Ascending aorta (tissue), 2 donors: ENCODE measurements at regions not wholly inside any gene's neighbourhood (a gene's known extent, or its start where the extent isn't known, plus 50 kb on each side); places are given as distances from the start of the nearest gene placed in this dataset.
"Not testable (repeated sequence)": the region's sequence is repeated elsewhere in the genome, so short reads cannot be mapped to it uniquely, and the experiment has no call there.

Experiments
- DNase-seq, 2 donors: peaks; one replicate each; pipeline ENCODE4 v3.0.0-alpha.2; 2019; ENCODE audit warnings: low spot score in 2 of 2
- H3K27ac ChIP-seq, 2 donors: fragments of 200-600 bp; sonication (generic); one replicate each; pipeline ENCODE4 v1.5.1; 2016 to 2017; ENCODE audit warnings: mild to moderate bottlenecking in 1 of 2
- H3K27me3 ChIP-seq: fragments of 200-600 bp; sonication (generic); one replicate; pipeline ENCODE4 v1.5.1; 2017
- H3K36me3 ChIP-seq, 2 donors: fragments of 200-600 bp; sonication (generic); one replicate each; pipeline ENCODE4 v1.5.1; 2016
- H3K4me1 ChIP-seq, 2 donors: fragments of 200-600 bp; sonication (generic); one replicate each; pipeline ENCODE4 v1.5.1; 2016 to 2017; ENCODE audit warnings: mild to moderate bottlenecking in 1 of 2
- H3K4me3 ChIP-seq, 2 donors: fragments of 200-600 bp; sonication (generic); one replicate each; pipeline ENCODE4 v1.5.1; 2016 to 2017; ENCODE audit warnings: mild to moderate bottlenecking in 1 of 2
- H3K9me3 ChIP-seq, 2 donors: fragments of 200-600 bp; sonication (generic); one replicate each; pipeline ENCODE4 v1.5.1; 2016
- CTCF ChIP-seq, 3 experiments: fragments of 200-600 bp in 2 of 3; fragments of 450-650 bp in 1 of 3; sonication (generic) in 2 of 3; IDR thresholded peaks; one replicate each; pipeline ENCODE4 v1.5.1; 2016 to 2019; ENCODE audit warnings: antibody characterized with exemption in 3 of 3, mild to moderate bottlenecking in 1 of 3, moderate library complexity in 1 of 3
- intact Hi-C: fragments of 100-400 bp; cut with DNase I; formaldehyde crosslinking; loops from one replicate; pipeline ENCODE4 v1.15.1; 2023

- DNase-seq = no peak
- H3K27ac ChIP-seq = no peak overlapping the region
- TF ChIP-seq CTCF (IDR thresholded peaks at IDR 0.05) = no peak
- no peaks in the 10 kb centered on the region for H3K4me1 ChIP-seq
- no peak overlapping the region for H3K4me3 ChIP-seq
- no peaks in the 10 kb centered on the region for H3K9me3 ChIP-seq
- H3K36me3 ChIP-seq = no peaks in the 10 kb centered on the region
- intact Hi-C loops = no loop called here
- no peaks in the 10 kb centered on the region for H3K27me3 ChIP-seq
Observed at GRCh38 chr11:103602840-103603239, 433.6 kb upstream of the DDI1 start.

GRCh38 chr11:103604310-103604709, 432.1 kb upstream of the DDI1 start:
- no peak overlapping the region for H3K27ac ChIP-seq
- H3K4me1 ChIP-seq = no peaks in the 10 kb centered on the region
- DNase-seq = no peak
- no peaks in the 10 kb centered on the region for H3K36me3 ChIP-seq
- H3K27me3 ChIP-seq = no peaks in the 10 kb centered on the region
- H3K9me3 ChIP-seq = no peaks in the 10 kb centered on the region
- no peak overlapping the region for H3K4me3 ChIP-seq
- TF ChIP-seq CTCF (IDR thresholded peaks at IDR 0.05) = no peak
- intact Hi-C loops = no loop called here

- H3K4me1 ChIP-seq = no peaks in the 10 kb centered on the region
- no peak for DNase-seq
- no peaks in the 10 kb centered on the region for H3K36me3 ChIP-seq
- H3K4me3 ChIP-seq = no peak overlapping the region
- no peak overlapping the region for H3K27ac ChIP-seq
- H3K9me3 ChIP-seq = no peaks in the 10 kb centered on the region
- no peaks in the 10 kb centered on the region for H3K27me3 ChIP-seq
- TF ChIP-seq CTCF (IDR thresholded peaks at IDR 0.05) = no peak
- intact Hi-C loops = no loop called here
Observed at GRCh38 chr11:103608566-103608965, 427.9 kb upstream of the DDI1 start.

- no peaks in the 10 kb centered on the region for H3K36me3 ChIP-seq
- DNase-seq = no peak
- peak in 2 of 3 experiments; percentile 19 to 28 for TF ChIP-seq CTCF (IDR thresholded peaks at IDR 0.05)
- H3K4me3 ChIP-seq = no peak overlapping the region
- no peaks in the 10 kb centered on the region for H3K4me1 ChIP-seq
- no peak overlapping the region for H3K27ac ChIP-seq
- intact Hi-C loops = no loop called here
- no peaks in the 10 kb centered on the region for H3K27me3 ChIP-seq
- no peaks in the 10 kb centered on the region for H3K9me3 ChIP-seq
Observed at GRCh38 chr11:103609117-103610066, 427.0 kb upstream of the DDI1 start.

DNA sequence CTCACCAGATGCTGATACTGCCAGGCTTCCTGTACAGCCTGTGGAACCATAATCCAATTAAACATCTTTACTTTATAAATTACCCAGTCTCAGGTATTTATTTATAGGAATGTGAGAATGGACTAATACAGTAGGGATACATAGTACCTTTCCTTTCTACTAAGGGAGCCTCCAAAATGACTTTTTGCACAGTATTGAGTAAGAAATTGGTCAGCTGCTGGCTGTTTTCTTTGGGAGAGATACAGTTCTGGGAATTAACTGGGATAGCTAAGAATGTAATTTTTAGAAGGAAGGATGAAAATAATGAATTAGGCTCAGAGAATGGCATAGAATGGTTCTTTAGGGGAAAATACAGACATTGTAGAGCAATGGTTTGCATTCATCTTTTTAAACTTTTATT, 426.0 kb upstream of the DDI1 start:
- no peaks in the 10 kb centered on the region for H3K36me3 ChIP-seq
- intact Hi-C loops = no loop called here
- DNase-seq = no peak
- no peak for TF ChIP-seq CTCF (IDR thresholded peaks at IDR 0.05)
- H3K4me3 ChIP-seq = no peak overlapping the region
- H3K9me3 ChIP-seq = no peaks in the 10 kb centered on the region
- H3K27me3 ChIP-seq = no peaks in the 10 kb centered on the region
- no peak overlapping the region for H3K27ac ChIP-seq
- no peaks in the 10 kb centered on the region for H3K4me1 ChIP-seq

GRCh38 chr11:103611526-103612260, 424.7 kb upstream of the DDI1 start:
- H3K36me3 ChIP-seq, intact Hi-C loops, H3K27ac ChIP-seq, H3K9me3 ChIP-seq, DNase-seq, H3K4me3 ChIP-seq, H3K27me3 ChIP-seq, H3K4me1 ChIP-seq: not testable (repeated sequence)

DNA sequence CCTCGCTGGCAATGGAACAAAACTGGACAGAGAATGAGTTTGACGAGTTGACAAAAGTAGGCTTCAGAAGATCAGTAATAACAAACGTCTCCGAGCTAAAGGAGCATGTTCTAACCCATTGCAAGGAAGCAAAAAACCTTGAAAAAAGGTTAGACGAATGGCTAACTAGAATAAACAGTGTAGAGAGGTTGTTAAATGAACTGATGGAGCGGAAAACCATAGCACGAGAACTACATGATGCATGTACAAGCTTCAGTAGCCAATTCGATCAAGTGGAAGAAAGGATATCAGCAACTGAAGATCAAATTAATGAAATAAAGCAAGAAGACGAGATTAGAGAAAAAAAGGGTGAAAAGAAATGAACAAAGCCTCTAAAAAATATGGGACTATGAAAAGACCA, 424.0 kb upstream of the DDI1 start:
- DNase-seq, intact Hi-C loops, H3K4me3 ChIP-seq, H3K4me1 ChIP-seq, H3K27ac ChIP-seq, H3K36me3 ChIP-seq, H3K9me3 ChIP-seq, H3K27me3 ChIP-seq: not testable (repeated sequence)

GRCh38 chr11:103616586-103616985, 419.9 kb upstream of the DDI1 start:
- H3K27me3 ChIP-seq, H3K36me3 ChIP-seq, H3K4me3 ChIP-seq, H3K4me1 ChIP-seq, DNase-seq, intact Hi-C loops, H3K9me3 ChIP-seq, H3K27ac ChIP-seq: not testable (repeated sequence)
